HK-2 (cell line): ENCODE measurements at regions not wholly inside any gene's neighbourhood (a gene's known extent, or its start where the extent isn't known, plus 50 kb on each side); places are given as distances from the start of the nearest gene placed in this dataset.

ENCODE experiments used
- DNase-seq: peaks from one replicate; pipeline ENCODE4 v3.0.0-alpha.2; 2018; ENCODE audit not compliant: unreplicated experiment

- DNase-seq = no peak
These were observed 52.9 kb upstream of the DLK1 start for GRCh38 chr14:100673807-100674154.

- no peak for DNase-seq
These were observed 52.3 kb upstream of the DLK1 start for GRCh38 chr14:100674428-100674827.

- no peak for DNase-seq
These were observed 51.6 kb upstream of the DLK1 start for GRCh38 chr14:100674897-100675619.

- DNase-seq = no peak
These were observed 50.7 kb upstream of the DLK1 start for GRCh38 chr14:100675699-100676684.
